Gastroesophageal sphincter (tissue), 3 donors: ENCODE measurements at regions not wholly inside any gene's neighbourhood (a gene's known extent, or its start where the extent isn't known, plus 50 kb on each side); places are given as distances from the start of the nearest gene placed in this dataset.

Experiments used
- CTCF ChIP-seq, 4 experiments: fragments of 200-600 bp in 2 of 4; fragments of 450-650 bp in 2 of 4; sonication (generic) in 1 of 4; IDR thresholded peaks; one replicate each; pipeline ENCODE4 v1.5.1; 2017 to 2019; ENCODE audit warnings: antibody characterized with exemption in 4 of 4, mild to moderate bottlenecking in 2 of 4, moderate library complexity in 2 of 4
- EP300 ChIP-seq: sonication (generic); formaldehyde crosslinking; IDR thresholded peaks from one replicate; pipeline ENCODE4 v1.6.1; 2017; ENCODE audit warnings: antibody characterized with exemption, mild to moderate bottlenecking
- POLR2A ChIP-seq, 2 donors: fragments of 450-650 bp; IDR thresholded peaks; one replicate each; pipeline ENCODE4 v1.6.1; 2017; ENCODE audit warnings: antibody characterized with exemption in 2 of 2, mild to moderate bottlenecking in 2 of 2, moderate library complexity in 1 of 2
- POLR2AphosphoS5 ChIP-seq: sonication (generic); formaldehyde crosslinking; IDR thresholded peaks from one replicate; pipeline ENCODE4 v1.6.1; 2017; ENCODE audit warnings: antibody characterized with exemption

GRCh38 chr2:204272089-204272488, 273.2 kb upstream of the PARD3B start:
- TF ChIP-seq CTCF (IDR thresholded peaks at IDR 0.05), result no peak
- no peak for TF ChIP-seq POLR2AphosphoS5
- no peak for TF ChIP-seq EP300
- TF ChIP-seq POLR2A (IDR thresholded peaks at IDR 0.05), result no peak
